HG02623 (cell line): ENCODE measurements at regions not wholly inside any gene's neighbourhood (a gene's known extent, or its start where the extent isn't known, plus 50 kb on each side); places are given as distances from the start of the nearest gene placed in this dataset.
"Not testable (repeated sequence)": the region's sequence is repeated elsewhere in the genome, so short reads cannot be mapped to it uniquely, and the experiment has no call there.

ENCODE experiments used
- ATAC-seq: cut with Tn5 transposase; IDR thresholded peaks from one replicate; pipeline ENCODE4 v1.9.1; 2021; ENCODE audit warnings: moderate library complexity; ENCODE audit not compliant: unreplicated experiment

- no peak for ATAC-seq
Observed at GRCh38 chr9:7545371-7546165, 254.0 kb downstream of the DMAC1 start.

GRCh38 chr9:7542693-7543092 is 256.9 kb downstream of the DMAC1 start:
- no peak for ATAC-seq

- no peak for ATAC-seq
Observed at GRCh38 chr9:7542126-7542525, 257.5 kb downstream of the DMAC1 start.

GRCh38 chr9:7536310-7536939 is 263.2 kb downstream of the DMAC1 start:
- ATAC-seq, result peak; percentile 83

- no peak for ATAC-seq
Observed at GRCh38 chr9:7534211-7534935, 265.2 kb downstream of the DMAC1 start.

- no peak for ATAC-seq
Observed at GRCh38 chr9:7533376-7534090, 266.0 kb downstream of the DMAC1 start.

GRCh38 chr9:7523426-7524043 is 276.0 kb downstream of the DMAC1 start:
- no peak for ATAC-seq

- ATAC-seq, result no peak
Observed at GRCh38 chr9:7520396-7520795, 279.2 kb downstream of the DMAC1 start.

GRCh38 chr9:7516376-7516775 is 283.2 kb downstream of the DMAC1 start:
- ATAC-seq, result no peak

- no peak for ATAC-seq
Observed at GRCh38 chr9:7510199-7510598, 289.4 kb downstream of the DMAC1 start.

- ATAC-seq, result no peak
Observed at GRCh38 chr9:7509576-7510145, 289.9 kb downstream of the DMAC1 start.

GRCh38 chr9:7508516-7508915 is 291.1 kb downstream of the DMAC1 start:
- ATAC-seq, result no peak

- ATAC-seq, result no peak
Observed at GRCh38 chr9:7507566-7508270, 291.9 kb downstream of the DMAC1 start.

GRCh38 chr9:7507026-7507425 is 292.6 kb downstream of the DMAC1 start:
- no peak for ATAC-seq

GRCh38 chr9:7500521-7500920 is 299.1 kb downstream of the DMAC1 start:
- ATAC-seq, result no peak

GRCh38 chr9:7491641-7492040 is 307.9 kb downstream of the DMAC1 start:
- ATAC-seq, result no peak

GRCh38 chr9:7490317-7491108 is 309.1 kb downstream of the DMAC1 start:
- no peak for ATAC-seq

- ATAC-seq, result no peak
Observed at GRCh38 chr9:7489036-7489435, 310.5 kb downstream of the DMAC1 start.

- not testable (repeated sequence) for ATAC-seq
Observed at GRCh38 chr9:7484014-7484413, 315.6 kb downstream of the DMAC1 start.
